HG03432 (cell line): ENCODE measurements at regions not wholly inside any gene's neighbourhood (a gene's known extent, or its start where the extent isn't known, plus 50 kb on each side); places are given as distances from the start of the nearest gene placed in this dataset.

Experiments
- ATAC-seq: cut with Tn5 transposase; IDR thresholded peaks from one replicate; pipeline ENCODE4 v1.9.1; 2021; ENCODE audit warnings: mild to moderate bottlenecking, moderate library complexity; ENCODE audit not compliant: unreplicated experiment

GRCh38 chr14:71201840-71202239, 294.6 kb downstream of the PCNX1 start:
- no peak for ATAC-seq

GRCh38 chr14:71202881-71203280, 295.6 kb downstream of the PCNX1 start:
- no peak for ATAC-seq

GRCh38 chr14:71203306-71203705, 296.0 kb downstream of the PCNX1 start:
- ATAC-seq = no peak

- ATAC-seq = no peak
These were observed 297.0 kb downstream of the PCNX1 start for GRCh38 chr14:71204231-71204630.

- no peak for ATAC-seq
These were observed 297.5 kb downstream of the PCNX1 start for GRCh38 chr14:71204768-71205167.

- no peak for ATAC-seq
These were observed 298.9 kb downstream of the PCNX1 start for GRCh38 chr14:71206123-71206522.

- no peak for ATAC-seq
These were observed 299.6 kb downstream of the PCNX1 start for GRCh38 chr14:71206766-71207371.

GRCh38 chr14:71208702-71209357, 301.6 kb downstream of the PCNX1 start:
- no peak for ATAC-seq

GRCh38 chr14:71209888-71210287, 302.6 kb downstream of the PCNX1 start:
- no peak for ATAC-seq

GRCh38 chr14:71212093-71212492, 304.8 kb downstream of the PCNX1 start:
- no peak for ATAC-seq

- no peak for ATAC-seq
These were observed 305.4 kb downstream of the PCNX1 start for GRCh38 chr14:71212683-71213107.

- no peak for ATAC-seq
These were observed 307.0 kb downstream of the PCNX1 start for GRCh38 chr14:71214241-71214640.

GRCh38 chr14:71220462-71220861, 313.2 kb downstream of the PCNX1 start:
- no peak for ATAC-seq

GRCh38 chr14:71221119-71221518, 313.9 kb downstream of the PCNX1 start:
- no peak for ATAC-seq

GRCh38 chr14:71225113-71225512, 317.9 kb downstream of the PCNX1 start:
- no peak for ATAC-seq

GRCh38 chr14:71228711-71229110, 321.5 kb downstream of the PCNX1 start:
- no peak for ATAC-seq

- ATAC-seq = no peak
These were observed 322.6 kb downstream of the PCNX1 start for GRCh38 chr14:71229875-71230274.

- ATAC-seq = no peak
These were observed 323.6 kb downstream of the PCNX1 start for GRCh38 chr14:71230897-71231296.

- peak; percentile 85 for ATAC-seq
These were observed 324.5 kb downstream of the PCNX1 start for GRCh38 chr14:71231521-71232393.

- ATAC-seq = no peak
These were observed 325.2 kb downstream of the PCNX1 start for GRCh38 chr14:71232506-71232905.

GRCh38 chr14:71235875-71236274, 328.6 kb downstream of the PCNX1 start:
- no peak for ATAC-seq

- ATAC-seq = no peak
These were observed 329.2 kb downstream of the PCNX1 start for GRCh38 chr14:71236487-71236886.
